ENCODE measurements at regions not wholly inside any gene's neighbourhood (a gene's known extent, or its start where the extent isn't known, plus 50 kb on each side); places are given as distances from the start of the nearest gene placed in this dataset.

DNA sequence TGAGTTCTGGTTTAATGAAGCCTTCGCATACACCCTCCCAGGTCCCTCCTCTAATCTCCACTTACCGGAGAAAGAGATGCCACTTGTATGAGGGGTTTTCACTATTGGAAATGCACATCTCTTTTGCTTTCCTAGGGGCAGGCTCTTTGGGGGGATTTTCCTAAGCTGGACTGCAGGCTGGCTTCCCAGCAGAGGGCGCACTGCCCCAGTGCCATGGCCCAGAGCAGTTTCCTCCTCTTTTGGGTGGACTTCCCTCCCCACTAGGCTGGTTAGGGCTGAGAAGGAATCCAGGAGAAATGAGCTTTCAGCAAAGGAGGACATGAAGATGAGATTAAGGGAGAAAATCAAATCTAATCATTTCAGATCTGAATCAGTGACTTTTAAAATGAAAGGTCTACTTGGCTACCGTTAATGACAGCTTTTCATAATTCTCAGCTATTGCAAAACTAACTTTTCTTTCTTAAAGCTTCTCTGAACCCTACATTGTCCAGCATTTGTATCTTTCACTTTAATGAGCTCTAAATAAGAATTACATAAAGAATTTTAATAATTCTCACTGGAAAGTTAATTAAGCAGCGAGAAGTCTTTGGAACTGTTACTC, 784.1 kb upstream of the FANCL start:
- FAIRE-seq (peak; percentile 75), DNase-seq (ENCODE audit: low read depth in 1 of 2, low spot score in 2 of 2) (peak; percentile 23 to 81)
- Histone ChIP-seq H3K4me2 (ENCODE audit: insufficient read depth in 1 of 2, low read depth in 2 of 2, low read length in 2 of 2) (no peak overlapping the region), H3K79me1 (ENCODE audit: low read depth, low read length) (no peaks in the 10 kb centered on the region), H3K23me2 (ENCODE audit: low read depth, low read length) (no peaks in the 10 kb centered on the region), H3K18ac (ENCODE audit: extremely low read depth, low read length) (no peak overlapping the region), H2AFZ (ENCODE audit: low read length) (no peak overlapping the region), H3K14ac (ENCODE audit: insufficient read length) (no peak overlapping the region), H2BK12ac (ENCODE audit: low read depth, low read length) (no peak overlapping the region), H3K4ac (replicated peaks; ENCODE audit: insufficient read length, low read depth, low read length) (no peak overlapping the region), H3K27me3 (replicated peaks in 1 of 4; ENCODE audit: control insufficient read depth in 3 of 4, extremely low read depth in 1 of 4, insufficient read depth in 3 of 4, low read length in 3 of 4) (no peaks in the 10 kb centered on the region), H3K79me2 (ENCODE audit: control insufficient read depth in 1 of 2, insufficient read depth in 2 of 2, low read length in 2 of 2) (no peaks in the 10 kb centered on the region), H4K5ac (ENCODE audit: insufficient read length, low read depth, low read length) (no peak overlapping the region), H3K4me1 (replicated peaks in 1 of 4; ENCODE audit: control insufficient read depth in 3 of 4, insufficient read depth in 4 of 4, low read length in 3 of 4) (no peaks in the 10 kb centered on the region), H2BK120ac (replicated peaks; ENCODE audit: low read depth, low read length) (no peak overlapping the region), H3K56ac (replicated peaks; ENCODE audit: insufficient read length, low read depth, low read length) (no peak overlapping the region), H3K9me3 (ENCODE audit: insufficient read depth in 2 of 2, low read depth in 1 of 2, low read length in 1 of 2) (no peaks in the 10 kb centered on the region), H2BK5ac (ENCODE audit: low read depth, low read length) (no peak overlapping the region), H3K23ac (ENCODE audit: insufficient read length) (no peak overlapping the region), H3K4me3 (ENCODE audit: extremely low read depth in 1 of 4, insufficient read depth in 2 of 4, low read depth in 3 of 4, low read length in 4 of 4) (no peak overlapping the region), H4K20me1 (replicated peaks in 1 of 2; ENCODE audit: control insufficient read depth in 1 of 2, insufficient read depth in 2 of 2, low read length in 2 of 2) (no peaks in the 10 kb centered on the region), H3K36me3 (ENCODE audit: control insufficient read depth in 2 of 4, insufficient read depth in 4 of 4, low read length in 3 of 4) (no peaks in the 10 kb centered on the region), H4K8ac (ENCODE audit: extremely low read depth, insufficient read depth, low read length) (no peak overlapping the region), H4K91ac (replicated peaks; ENCODE audit: insufficient read length, low read length) (no peak overlapping the region), H2AK5ac (ENCODE audit: low read depth, low read length) (no peak overlapping the region), H2BK15ac (ENCODE audit: low read length) (no peak overlapping the region), H3K27ac (ENCODE audit: low read depth, low read length) (no peak overlapping the region), H3K9ac (replicated peaks in 1 of 4; ENCODE audit: extremely low read depth in 1 of 4, low read depth in 3 of 4, low read length in 3 of 4) (no peak overlapping the region), H2BK20ac (ENCODE audit: low read length) (no peak overlapping the region)
- ChIA-PET POLR2A (ENCODE audit: partially characterized antibody) (no interaction called here), CTCF (ENCODE audit: partially characterized antibody) (interaction anchor here (0.6 to 3.8 kb wide), 52 partner anchors 10 to 1556 kb away, joined by 3 to 23 read pairs (median 4); no protein-coding TSS in a partner anchor)
- TF ChIP-seq, protein P1, sequence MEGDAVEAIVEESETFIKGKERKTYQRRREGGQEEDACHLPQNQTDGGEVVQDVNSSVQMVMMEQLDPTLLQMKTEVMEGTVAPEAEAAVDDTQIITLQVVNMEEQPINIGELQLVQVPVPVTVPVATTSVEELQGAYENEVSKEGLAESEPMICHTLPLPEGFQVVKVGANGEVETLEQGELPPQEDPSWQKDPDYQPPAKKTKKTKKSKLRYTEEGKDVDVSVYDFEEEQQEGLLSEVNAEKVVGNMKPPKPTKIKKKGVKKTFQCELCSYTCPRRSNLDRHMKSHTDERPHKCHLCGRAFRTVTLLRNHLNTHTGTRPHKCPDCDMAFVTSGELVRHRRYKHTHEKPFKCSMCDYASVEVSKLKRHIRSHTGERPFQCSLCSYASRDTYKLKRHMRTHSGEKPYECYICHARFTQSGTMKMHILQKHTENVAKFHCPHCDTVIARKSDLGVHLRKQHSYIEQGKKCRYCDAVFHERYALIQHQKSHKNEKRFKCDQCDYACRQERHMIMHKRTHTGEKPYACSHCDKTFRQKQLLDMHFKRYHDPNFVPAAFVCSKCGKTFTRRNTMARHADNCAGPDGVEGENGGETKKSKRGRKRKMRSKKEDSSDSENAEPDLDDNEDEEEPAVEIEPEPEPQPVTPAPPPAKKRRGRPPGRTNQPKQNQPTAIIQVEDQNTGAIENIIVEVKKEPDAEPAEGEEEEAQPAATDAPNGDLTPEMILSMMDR (IDR thresholded peaks at IDR 0.05; ENCODE audit: control extremely low read depth in 1 of 3, insufficient read depth in 1 of 3, low read depth in 1 of 3, low read length in 3 of 3): peak; percentile 91 to 96 (median 94)
- TF ChIP-seq RAD21 (IDR thresholded peaks at IDR 0.05 in 1 of 2, conservative IDR thresholded peaks at IDR 0.05 in 1 of 2; ENCODE audit: low read depth in 2 of 2, low read length in 2 of 2) (peak; percentile 91 to 92), YY1 (IDR thresholded peaks at IDR 0.05; ENCODE audit: low read depth, low read length) (0 out of 2 replicates have a peak, but pooled peaks have one; percentile 37), TEAD4 (IDR thresholded peaks at IDR 0.05; ENCODE audit: low read depth, low read length) (0 out of 2 replicates have a peak, but pooled peaks have one; percentile 19), PHF8 (conservative IDR thresholded peaks at IDR 0.05; ENCODE audit: low read depth, low read length) (no peak)
- WGBS, 2 experiments (ENCODE audit: extremely low coverage in 1 of 2, insufficient coverage in 1 of 2, insufficient read length in 1 of 2, insufficient replicate concordance in 2 of 2, low coverage in 1 of 2, low lambda C conversion rate in 2 of 2, missing lambda C conversion rate in 1 of 2): 62% methylated on average over 5 of the region's 5 CpGs; no CpG with 5 or more reads in 1 of the 2 experiments
